HG02610 (cell line): ENCODE measurements at regions not wholly inside any gene's neighbourhood (a gene's known extent, or its start where the extent isn't known, plus 50 kb on each side); places are given as distances from the start of the nearest gene placed in this dataset.
"Not testable (repeated sequence)": the region's sequence is repeated elsewhere in the genome, so short reads cannot be mapped to it uniquely, and the experiment has no call there.

Source experiments
- ATAC-seq: cut with Tn5 transposase; IDR thresholded peaks from one replicate; pipeline ENCODE4 v1.9.1; 2021; ENCODE audit warnings: mild to moderate bottlenecking, moderate library complexity; ENCODE audit not compliant: unreplicated experiment

DNA sequence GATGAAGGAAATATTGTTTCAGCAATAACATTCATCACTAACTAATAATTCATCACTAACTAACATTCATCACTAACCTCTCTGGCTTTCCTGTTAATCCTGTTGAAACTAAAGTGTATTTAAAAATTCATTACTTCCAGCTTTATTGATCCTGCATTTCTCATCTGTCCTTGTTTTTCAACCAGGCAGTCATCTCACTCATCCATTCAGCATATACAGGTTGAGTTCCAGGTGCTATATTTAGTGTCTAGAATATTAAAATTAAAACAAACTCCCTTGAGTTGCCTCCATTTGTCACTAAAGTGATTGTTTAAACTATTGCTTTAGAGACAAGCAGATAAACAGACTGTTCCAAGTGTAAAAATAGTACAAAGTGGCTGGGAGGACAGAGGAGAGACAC, 58.1 kb downstream of the ATXN7L3B start:
- ATAC-seq = no peak

DNA sequence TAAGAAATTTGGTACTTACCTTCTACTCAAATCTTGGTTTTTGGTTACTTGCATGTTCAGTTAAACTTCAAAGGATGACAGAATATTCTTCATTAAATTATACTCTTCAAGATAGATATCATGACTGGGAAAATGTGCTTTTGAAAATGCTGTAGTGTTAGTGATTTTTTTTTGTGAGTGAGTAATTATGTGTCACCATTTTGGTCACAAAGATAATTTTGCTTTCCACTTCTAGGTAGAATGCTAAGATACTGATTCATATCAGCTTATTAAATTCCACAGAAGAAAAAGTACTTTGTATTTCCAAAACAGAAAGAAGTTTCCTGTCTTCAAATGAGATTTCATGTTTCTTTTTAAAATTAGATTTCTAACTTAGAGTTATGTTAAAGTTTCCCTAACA, 61.2 kb downstream of the ATXN7L3B start:
- ATAC-seq = no peak

DNA sequence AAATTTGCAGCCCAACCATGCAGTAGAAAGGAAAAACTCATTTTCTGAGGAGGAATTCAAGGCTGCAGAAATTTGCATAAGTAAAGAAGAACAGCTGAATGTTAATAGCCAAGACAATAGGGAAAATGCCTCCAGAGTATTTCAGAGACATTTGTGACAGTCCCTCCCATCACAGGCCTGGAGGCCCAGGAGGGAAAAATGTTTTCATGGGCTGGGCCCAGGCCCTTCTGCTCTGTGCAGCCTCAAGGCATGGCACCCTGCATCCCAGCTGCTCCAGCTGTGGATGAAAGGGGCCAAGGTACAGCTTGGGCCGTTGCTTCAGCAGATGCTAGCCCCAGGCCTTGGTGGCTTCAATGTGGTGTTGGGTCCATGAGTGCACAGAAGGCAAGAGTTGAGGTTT, 62.3 kb downstream of the ATXN7L3B start:
- ATAC-seq = no peak

DNA sequence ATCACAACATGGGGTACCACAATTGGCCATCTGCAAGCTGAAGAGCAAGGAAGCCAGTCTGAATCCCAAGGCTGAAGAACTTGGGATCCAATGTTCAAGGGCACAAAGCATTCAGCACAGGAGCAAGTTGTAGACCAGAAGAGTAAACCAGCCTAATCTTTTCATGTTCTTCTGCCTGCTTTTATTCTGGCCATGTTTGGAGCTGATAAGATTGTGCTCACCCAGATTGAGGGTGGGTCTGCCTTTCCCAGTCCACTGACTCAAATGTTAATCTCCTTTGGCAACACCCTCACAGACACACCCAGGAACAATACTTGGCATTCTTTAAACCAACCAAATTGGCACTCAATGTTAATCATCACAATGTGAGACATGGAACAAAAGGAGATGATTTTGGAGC, 63.2 kb downstream of the ATXN7L3B start:
- not testable (repeated sequence) for ATAC-seq

DNA sequence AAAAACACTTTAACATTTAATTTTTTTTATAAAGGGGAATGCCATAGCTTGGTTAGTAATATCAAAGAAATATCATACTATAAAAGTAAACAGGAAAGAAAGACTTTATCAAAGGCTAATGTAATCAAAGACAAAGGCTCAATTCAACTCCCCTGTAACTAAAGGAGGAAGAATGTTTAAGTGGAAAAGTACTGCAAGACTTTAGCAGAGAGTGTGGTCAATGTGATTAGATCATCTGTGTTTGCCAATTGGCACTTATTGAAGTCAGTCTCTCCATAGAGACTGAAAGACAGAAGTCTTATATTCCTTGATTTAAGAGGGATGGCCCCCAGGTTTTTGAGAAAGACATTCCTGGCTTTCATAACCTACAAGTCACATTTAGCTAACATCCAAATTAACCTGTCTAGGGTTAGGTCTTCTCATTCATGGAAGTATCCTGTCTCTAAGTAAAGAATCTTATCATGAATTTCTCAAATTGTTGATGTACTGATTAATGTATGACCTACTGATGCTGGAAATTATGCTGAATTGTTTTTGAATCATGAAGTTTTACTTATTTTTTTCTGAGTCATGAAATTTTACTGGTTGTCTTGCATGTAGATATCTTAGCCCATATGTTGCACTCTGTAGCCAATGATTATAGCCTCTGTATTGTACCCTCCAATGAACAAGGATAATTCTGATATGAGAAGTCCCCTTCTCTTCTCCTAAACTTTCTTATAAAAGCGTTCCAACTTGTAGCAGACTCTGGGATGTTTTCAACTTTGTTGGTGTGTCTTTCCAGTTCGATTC, 65.4 kb downstream of the ATXN7L3B start:
- ATAC-seq = no peak

DNA sequence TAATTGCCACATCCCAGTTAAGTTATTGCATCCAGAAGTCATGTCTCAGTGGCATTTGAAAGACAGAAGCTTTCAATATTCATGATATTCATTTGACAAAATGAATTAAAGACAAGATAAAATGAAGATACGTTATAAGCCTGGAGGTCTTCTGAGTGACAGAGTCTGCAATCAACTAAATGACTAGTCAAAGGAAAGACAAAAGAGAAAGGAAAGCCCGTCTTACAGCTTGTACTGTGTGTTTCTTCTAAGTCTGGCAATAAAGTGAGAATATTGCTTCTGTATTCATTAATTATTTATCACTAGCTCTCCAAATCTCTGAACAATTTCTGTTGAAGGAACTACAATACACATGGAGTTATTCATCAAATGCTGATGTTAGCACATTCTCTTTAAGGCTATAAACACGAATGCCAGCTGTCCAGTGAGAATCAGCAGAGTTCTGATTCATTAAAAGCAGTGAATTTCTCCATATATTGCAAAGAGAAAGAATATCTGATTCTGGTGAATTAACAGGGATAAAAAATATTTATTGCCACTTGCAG, 70.7 kb downstream of the ATXN7L3B start:
- ATAC-seq = no peak

DNA sequence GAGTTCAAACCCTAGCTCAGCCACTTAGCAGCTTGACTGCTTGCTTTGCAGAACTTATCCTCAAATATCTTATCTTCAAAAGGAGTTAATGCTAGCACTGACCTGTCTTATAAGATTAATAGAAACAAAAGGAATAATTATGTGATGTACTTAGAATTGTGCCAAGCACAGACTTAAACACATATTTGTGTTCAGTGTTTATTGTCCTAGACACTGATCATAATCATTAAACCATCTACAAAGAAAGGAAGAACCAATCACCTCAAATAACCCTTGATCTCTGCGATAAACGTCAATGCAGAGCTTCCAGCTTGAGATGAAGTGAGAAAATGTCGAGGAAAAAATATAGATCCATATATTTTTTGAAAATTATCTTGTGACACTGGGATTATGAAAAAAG, 73.1 kb downstream of the ATXN7L3B start:
- no peak for ATAC-seq

DNA sequence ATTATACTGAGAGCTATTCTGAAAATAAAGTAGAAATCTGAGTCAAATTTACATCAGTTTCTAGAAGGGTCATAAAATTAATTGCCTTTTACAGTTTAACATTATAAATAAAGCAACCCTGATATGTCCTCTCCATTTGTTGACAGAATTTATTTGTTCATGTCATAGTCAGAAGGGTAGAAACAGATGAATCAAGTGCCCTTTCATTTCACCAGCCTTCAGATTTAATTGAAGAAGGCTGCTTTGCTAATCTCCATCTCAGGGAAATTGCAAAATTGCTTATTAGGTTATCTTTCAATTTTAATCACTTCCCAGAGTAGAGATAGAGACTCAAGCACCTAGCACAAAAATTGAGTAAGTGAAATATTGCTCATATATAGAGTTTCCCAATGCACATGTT, 76.8 kb downstream of the ATXN7L3B start:
- ATAC-seq = no peak

DNA sequence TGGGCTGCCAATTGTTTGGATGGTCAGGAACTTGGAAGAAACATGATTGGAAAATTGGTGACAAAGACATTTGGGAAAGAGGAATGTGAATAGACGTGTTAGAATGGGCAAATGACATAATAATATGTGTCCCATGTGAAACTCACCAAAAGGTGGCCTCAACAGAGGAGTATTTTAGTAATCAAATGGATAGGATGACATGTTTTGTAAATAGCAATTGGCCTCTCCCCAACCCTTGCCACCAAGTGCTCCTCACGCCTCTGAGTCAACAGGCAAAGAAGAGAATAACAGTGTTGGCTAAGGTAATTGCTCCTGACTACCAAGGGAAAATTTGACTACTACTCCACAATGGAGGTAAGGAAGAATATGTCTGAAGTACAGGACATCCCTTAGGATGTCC, 81.4 kb downstream of the ATXN7L3B start:
- no peak for ATAC-seq

DNA sequence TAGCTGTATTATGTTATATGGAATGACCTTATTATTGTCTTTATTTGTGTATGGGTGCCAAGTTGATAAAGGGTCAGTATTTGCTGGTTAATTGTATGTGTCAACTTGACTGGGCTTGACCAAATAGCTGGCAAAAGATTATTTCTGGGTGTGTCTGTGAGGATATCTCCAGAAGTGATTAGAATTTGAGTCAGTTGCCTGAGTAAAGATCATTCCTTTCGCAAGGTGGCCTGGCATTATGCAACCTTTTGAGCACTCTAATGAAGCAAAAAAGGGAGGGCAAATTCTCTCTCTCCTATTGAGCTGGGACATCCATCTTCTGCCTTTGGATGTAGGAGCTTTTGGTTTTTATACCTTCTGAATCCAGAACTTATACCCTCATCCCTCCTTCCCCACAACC, 82.2 kb downstream of the ATXN7L3B start:
- ATAC-seq = no peak

DNA sequence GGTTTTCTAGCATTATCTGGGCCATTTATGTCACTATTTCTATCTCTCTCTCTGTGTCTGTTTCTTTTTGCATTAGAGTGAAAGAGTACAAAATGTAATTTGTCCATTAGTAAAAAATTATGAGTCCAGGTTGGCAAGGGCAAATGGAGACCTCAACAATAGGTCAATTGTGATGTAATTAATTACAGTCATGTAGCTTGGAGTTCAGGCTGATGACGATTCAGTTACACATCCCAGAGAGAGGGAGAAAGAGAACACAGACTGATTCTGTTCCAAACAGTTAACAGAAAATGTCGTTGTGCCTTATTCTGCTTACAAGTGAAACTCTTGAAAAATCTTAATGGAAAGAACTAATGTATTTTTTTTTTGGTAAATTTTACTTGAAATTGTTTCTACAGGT, 83.3 kb downstream of the ATXN7L3B start:
- no peak for ATAC-seq

DNA sequence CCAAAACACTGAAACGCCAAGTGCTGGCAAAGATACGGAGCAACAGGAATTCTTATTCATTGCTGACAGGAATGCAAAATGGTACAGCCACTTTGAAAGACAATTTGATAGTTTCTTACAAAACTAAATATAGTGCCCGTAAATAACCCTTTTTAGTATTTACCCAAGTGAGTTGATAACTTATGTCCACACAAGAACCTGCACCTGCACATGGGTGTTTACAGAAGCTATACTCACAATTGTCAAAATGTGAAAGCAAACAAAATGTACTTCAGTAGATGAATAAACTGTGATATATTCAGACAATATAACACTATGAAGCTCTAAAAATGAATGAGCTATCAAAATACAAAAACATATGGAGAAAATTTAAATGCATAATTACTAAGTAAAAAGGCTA, 86.6 kb downstream of the ATXN7L3B start:
- no peak for ATAC-seq

DNA sequence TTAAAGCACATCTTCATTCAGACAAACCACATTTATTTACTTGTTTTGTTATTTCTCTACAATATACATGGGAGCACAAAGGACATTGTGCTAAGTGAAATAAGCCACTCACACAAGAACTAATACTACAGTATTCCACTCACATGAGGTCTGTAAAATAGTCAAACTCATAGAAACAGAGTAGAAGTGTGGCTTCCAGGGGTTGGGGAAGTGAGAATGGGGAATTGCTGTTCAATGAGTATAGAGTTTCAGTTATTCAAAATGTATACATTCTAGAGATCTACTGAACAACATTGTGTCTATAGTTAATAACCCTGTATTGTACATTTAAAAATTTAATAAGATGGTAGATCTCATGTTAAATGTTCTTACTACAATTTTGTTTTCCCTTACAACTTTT, 88.8 kb downstream of the ATXN7L3B start:
- peak; percentile 84 for ATAC-seq

DNA sequence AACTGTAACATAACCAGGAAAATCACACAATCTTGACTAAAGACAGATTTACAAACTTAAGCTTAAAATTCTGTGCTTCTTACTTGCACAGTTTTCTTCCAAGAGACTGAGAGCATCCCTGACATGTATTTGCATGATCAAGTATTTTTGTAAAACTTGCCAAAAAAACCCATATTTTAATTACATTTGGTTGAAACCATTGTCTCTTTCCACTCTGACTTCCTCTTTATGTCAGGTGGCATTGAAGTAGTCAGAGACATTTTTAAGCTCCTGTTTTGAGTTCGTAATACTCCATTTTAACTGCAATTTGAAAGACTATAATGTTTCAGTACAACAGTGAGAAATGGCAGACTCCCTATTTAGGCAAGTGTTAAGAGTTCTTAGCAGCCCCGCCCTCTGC, 103.6 kb downstream of the ATXN7L3B start:
- no peak for ATAC-seq

DNA sequence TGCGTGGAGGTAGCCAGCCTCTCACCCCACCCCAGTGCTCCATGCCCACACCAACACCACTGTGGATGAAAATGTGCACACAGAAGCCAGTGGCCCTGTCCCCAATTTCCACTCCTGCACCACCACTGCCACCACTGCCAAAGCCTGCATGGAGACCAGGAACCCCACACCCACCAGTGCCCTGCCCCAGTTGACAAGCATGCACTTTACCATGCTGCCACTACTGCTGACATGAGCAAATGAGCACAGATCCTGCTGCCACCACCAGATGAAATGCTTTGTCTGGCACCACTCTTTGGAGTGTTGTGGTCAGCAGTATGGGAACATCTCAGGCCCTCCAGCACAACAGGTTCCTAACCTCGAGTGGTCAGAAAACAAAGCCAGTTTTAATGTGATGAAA, 104.1 kb downstream of the ATXN7L3B start:
- ATAC-seq = no peak

DNA sequence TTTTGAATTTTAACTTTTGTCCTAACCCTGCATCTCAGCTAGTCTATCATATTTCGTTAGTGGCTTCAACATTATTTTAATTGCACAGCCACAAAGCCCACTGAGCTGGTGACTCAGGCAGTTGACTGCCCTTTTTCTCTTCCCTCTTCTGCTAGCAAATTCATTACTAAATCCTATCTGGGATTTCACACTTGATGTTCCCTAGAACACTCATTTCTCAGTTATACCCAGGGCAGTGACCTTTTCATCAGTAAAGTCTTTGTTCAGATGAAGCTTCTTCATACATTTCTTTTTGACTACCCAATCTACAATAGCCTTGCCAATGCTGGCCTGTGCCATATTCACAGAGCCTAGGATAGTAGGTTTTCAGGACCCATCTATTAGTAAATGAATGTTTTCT, 107.0 kb downstream of the ATXN7L3B start:
- no peak for ATAC-seq

DNA sequence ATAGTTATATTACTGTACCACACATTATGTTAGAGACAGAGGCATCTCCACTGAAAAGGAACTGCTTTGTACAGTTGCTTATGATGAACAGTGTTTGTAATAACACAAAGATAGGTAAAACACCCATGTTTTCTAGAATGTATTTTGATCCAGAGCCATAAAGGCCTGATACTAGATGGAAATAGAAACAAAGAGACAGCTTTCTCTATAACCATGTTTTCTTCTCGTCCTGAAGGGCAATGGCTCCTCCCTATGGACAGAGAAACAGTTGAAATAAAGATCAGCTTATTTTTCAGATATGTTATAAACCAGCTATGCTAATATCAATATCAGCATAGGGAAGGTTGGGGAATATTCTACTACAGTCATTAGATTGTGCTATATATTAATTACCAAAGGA, 109.2 kb downstream of the ATXN7L3B start:
- no peak for ATAC-seq

DNA sequence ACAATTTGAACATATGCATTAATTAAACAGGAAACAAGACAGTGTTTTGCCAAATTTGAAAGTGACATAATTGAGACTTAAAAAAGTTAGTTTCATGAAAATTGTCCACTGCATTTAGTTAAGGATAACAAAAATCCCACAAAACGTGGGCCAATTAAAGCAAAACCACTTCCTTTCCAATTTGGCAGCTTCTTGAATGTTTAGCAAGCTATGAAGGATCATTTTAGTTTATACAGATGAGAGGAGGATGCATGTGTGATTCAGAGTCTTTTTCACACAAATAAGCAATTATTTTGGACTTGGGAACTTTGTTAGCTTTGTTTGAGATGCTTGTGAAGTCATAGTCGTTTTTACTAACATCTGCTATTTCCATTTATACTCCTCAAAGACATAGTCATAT, 109.6 kb downstream of the ATXN7L3B start:
- no peak for ATAC-seq

DNA sequence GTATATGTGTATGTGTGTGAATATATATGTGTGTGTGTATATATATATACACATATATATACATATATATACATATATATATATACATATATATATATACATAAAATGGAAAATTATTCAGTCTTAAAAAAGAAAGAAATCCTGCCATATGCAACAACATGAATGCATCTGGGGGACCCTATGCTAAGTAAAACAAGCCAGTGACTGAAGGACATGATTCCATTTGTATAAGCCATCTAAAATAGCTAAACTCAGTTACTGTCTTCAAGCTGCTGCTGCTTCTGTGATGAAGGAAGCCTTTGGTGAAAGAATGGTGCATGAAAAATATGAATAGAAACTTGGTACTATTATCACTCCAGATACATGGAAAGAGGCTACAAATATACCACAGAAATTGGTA, 118.6 kb downstream of the ATXN7L3B start:
- ATAC-seq = no peak

DNA sequence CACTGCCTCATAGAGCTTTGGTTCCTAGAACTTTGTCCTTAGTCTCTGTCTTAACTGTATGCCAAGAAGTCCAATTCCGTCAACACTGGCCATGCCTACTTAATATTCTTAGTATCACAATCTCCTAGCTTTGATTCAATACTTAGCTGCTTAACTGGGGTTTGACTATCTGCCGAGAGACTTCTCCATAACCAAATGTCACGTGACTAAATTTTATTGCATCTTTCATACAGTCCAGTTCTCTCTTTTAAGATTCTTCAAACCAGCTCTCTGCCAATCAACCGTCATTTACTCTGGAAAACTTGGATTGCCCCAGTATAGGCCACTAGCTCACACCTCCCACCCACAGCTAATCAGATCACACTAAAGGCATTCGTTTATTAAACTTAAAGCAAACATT, 122.8 kb downstream of the ATXN7L3B start:
- no peak for ATAC-seq

DNA sequence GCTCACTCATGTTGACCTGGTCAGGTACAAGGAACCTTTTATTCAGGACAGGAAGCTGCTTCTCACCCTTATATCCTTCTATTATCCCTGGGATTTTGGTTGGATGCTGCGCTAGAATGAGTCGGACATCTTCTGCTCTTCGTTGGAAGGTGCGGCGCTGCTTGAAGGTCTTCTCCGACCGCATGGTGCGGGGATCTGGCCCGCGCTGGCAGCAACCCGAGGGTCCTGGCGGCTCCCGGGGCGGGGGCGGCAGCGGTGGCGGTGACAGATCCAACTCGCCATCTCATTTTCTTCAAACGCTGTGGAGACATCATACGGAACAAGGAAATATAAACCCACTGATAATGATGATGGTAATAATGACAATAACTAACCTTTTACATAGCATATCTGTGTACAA, 126.3 kb downstream of the ATXN7L3B start:
- no peak for ATAC-seq

DNA sequence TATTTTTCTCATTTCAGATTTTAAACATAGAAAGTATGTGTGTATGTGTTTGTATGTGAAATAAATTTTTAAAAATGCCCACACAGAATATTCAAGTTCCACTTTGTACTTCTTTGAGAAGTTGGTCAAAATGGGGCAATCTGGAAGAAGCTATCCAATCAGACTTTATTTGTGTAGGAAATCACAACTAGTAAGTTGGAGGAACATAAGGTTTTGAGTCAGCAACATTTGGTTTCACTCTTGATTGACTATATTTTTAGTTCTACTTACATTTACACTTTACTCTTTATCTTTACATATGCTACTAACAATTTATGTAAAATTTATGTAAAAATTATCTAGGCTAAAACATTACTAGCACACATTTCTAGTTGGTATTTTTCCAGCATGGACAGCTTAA, 128.1 kb downstream of the ATXN7L3B start:
- ATAC-seq = no peak

DNA sequence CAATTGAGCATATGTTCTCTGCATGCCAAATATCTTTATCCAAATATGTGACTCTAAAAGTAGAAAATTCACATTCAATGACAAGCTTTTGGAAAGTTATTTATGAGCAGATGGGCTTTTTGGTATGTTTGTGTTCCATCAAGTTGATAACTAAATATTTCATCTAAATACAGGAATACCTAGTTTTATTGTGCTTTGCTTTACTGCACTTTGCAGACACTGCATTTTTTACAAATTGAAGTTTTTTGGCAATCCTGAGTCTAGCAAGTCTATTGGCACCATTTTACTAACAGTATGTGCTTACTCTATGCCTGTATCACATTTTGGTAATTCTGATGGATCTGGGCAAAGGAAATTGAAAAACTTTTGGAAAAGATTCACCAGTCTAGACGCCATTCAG, 133.8 kb downstream of the ATXN7L3B start:
- ATAC-seq = no peak
